ENCODE measurements at regions not wholly inside any gene's neighbourhood (a gene's known extent, or its start where the extent isn't known, plus 50 kb on each side); places are given as distances from the start of the nearest gene placed in this dataset.
"Not testable (repeated sequence)": the region's sequence is repeated elsewhere in the genome, so short reads cannot be mapped to it uniquely, and the experiment has no call there.

DNA sequence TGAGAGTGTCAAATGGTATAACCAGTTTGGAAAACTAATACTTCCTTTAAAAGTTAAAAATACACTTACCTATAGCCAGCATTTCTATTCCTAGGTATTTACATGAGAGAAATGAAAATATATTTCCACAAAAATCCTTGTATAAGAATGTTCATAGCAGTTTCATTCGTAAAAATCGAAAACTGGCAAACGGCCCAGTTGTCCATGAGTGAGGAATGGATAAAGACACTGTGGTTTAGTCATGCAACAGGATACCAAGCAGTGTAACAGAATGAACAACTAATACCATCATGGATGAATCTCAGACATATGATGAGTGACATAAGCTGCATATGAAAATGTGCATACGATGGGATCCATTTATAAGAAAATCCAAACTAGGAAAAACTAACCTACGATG lies 136.7 kb downstream of the MACROH2A1 start:
- no peaks in the 10 kb centered on the region for H3K4me1 ChIP-seq (ENCODE audit: control insufficient read depth, extremely low read depth, insufficient read depth, low read length)
- DNase-seq (ENCODE audit: low read depth, low spot score) (no peak), FAIRE-seq (no peak)
- no peaks in the 10 kb centered on the region for H3K27me3 ChIP-seq (ENCODE audit: control insufficient read depth, extremely low read depth, insufficient read depth, low read length)
- H3K4me3 ChIP-seq (ENCODE audit: control insufficient read depth in 2 of 3, extremely low read depth in 1 of 3, insufficient read depth in 2 of 3, low read depth in 1 of 3, low read length in 3 of 3), result no peak overlapping the region
- no peak overlapping the region for H3K27ac ChIP-seq (ENCODE audit: control insufficient read depth, insufficient read depth, low read length)
- TF ChIP-seq, protein P1, sequence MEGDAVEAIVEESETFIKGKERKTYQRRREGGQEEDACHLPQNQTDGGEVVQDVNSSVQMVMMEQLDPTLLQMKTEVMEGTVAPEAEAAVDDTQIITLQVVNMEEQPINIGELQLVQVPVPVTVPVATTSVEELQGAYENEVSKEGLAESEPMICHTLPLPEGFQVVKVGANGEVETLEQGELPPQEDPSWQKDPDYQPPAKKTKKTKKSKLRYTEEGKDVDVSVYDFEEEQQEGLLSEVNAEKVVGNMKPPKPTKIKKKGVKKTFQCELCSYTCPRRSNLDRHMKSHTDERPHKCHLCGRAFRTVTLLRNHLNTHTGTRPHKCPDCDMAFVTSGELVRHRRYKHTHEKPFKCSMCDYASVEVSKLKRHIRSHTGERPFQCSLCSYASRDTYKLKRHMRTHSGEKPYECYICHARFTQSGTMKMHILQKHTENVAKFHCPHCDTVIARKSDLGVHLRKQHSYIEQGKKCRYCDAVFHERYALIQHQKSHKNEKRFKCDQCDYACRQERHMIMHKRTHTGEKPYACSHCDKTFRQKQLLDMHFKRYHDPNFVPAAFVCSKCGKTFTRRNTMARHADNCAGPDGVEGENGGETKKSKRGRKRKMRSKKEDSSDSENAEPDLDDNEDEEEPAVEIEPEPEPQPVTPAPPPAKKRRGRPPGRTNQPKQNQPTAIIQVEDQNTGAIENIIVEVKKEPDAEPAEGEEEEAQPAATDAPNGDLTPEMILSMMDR (optimal IDR thresholded peaks at IDR 0.05 in 1 of 3, IDR thresholded peaks at IDR 0.05 in 1 of 3, conservative IDR thresholded peaks at IDR 0.05 in 1 of 3; ENCODE audit: extremely low read depth in 1 of 3, insufficient read depth in 2 of 3, low read length in 3 of 3), result no peak
- TF ChIP-seq EZH2 (IDR thresholded peaks at IDR 0.05; ENCODE audit: low read length), result no peak
- H4K20me1 ChIP-seq (ENCODE audit: control insufficient read depth, extremely low read depth, insufficient read depth, low read length), result no peaks in the 10 kb centered on the region
- no peak overlapping the region for H2AFZ ChIP-seq (ENCODE audit: control insufficient read depth, low read length)
- no peak overlapping the region for H3K4me2 ChIP-seq (ENCODE audit: control insufficient read depth, extremely low read depth, insufficient read depth, low read depth, low read length)
- H3K9me1 ChIP-seq (ENCODE audit: control insufficient read depth, extremely low read depth, insufficient read depth, low read length), result no peaks in the 10 kb centered on the region
- H3K9ac ChIP-seq (ENCODE audit: control insufficient read depth, extremely low read depth, insufficient read depth, low read length), result no peak overlapping the region
- H3K36me3 ChIP-seq (ENCODE audit: control insufficient read depth in 2 of 2, extremely low read depth in 1 of 2, insufficient read depth in 2 of 2, low read length in 2 of 2), result no peaks in the 10 kb centered on the region
- dilution Hi-C loops (cut with MboI; ENCODE audit: extremely low pct_ligation_motif_present, low sequenced_read_pairs), result no loop called here
- H3K9me3 ChIP-seq (ENCODE audit: control insufficient read depth, low read depth, low read length), result no peaks in the 10 kb centered on the region
- no peaks in the 10 kb centered on the region for H3K79me2 ChIP-seq (ENCODE audit: control insufficient read depth, insufficient read depth, low read length)

DNA sequence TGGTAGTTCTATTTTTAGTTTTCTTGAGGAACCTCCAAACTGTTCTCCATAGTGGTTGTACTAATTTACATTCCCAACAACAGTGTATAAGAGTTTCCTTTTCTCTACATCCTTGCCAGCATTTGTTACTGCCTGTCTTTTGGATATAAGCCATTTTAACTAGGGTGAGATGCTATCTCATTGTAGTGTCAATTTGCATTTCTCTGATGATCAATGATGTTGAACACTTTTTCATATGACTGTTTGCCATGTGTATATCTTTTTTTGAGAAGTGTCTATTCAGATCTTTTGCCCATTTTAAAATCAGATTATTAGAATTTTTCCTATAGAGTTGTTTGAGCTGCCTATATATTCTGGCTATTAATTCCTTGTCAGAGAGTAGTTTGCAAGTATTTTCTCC lies 138.9 kb downstream of the MACROH2A1 start:
- H3K4me1 ChIP-seq (ENCODE audit: control insufficient read depth, extremely low read depth, insufficient read depth, low read length); FAIRE-seq; H3K27me3 ChIP-seq (ENCODE audit: control insufficient read depth, extremely low read depth, insufficient read depth, low read length); H3K4me3 ChIP-seq (ENCODE audit: control insufficient read depth in 2 of 3, extremely low read depth in 1 of 3, insufficient read depth in 2 of 3, low read depth in 1 of 3, low read length in 3 of 3); DNase-seq (ENCODE audit: low read depth, low spot score); H3K9ac ChIP-seq (ENCODE audit: control insufficient read depth, extremely low read depth, insufficient read depth, low read length); dilution Hi-C loops (cut with MboI; ENCODE audit: extremely low pct_ligation_motif_present, low sequenced_read_pairs); H3K4me2 ChIP-seq (ENCODE audit: control insufficient read depth, extremely low read depth, insufficient read depth, low read depth, low read length); H4K20me1 ChIP-seq (ENCODE audit: control insufficient read depth, extremely low read depth, insufficient read depth, low read length); H3K9me3 ChIP-seq (ENCODE audit: control insufficient read depth, low read depth, low read length); H2AFZ ChIP-seq (ENCODE audit: control insufficient read depth, low read length); H3K27ac ChIP-seq (ENCODE audit: control insufficient read depth, insufficient read depth, low read length); H3K36me3 ChIP-seq (ENCODE audit: control insufficient read depth in 2 of 2, extremely low read depth in 1 of 2, insufficient read depth in 2 of 2, low read length in 2 of 2); H3K9me1 ChIP-seq (ENCODE audit: control insufficient read depth, extremely low read depth, insufficient read depth, low read length); H3K79me2 ChIP-seq (ENCODE audit: control insufficient read depth, insufficient read depth, low read length): not testable (repeated sequence)

DNA sequence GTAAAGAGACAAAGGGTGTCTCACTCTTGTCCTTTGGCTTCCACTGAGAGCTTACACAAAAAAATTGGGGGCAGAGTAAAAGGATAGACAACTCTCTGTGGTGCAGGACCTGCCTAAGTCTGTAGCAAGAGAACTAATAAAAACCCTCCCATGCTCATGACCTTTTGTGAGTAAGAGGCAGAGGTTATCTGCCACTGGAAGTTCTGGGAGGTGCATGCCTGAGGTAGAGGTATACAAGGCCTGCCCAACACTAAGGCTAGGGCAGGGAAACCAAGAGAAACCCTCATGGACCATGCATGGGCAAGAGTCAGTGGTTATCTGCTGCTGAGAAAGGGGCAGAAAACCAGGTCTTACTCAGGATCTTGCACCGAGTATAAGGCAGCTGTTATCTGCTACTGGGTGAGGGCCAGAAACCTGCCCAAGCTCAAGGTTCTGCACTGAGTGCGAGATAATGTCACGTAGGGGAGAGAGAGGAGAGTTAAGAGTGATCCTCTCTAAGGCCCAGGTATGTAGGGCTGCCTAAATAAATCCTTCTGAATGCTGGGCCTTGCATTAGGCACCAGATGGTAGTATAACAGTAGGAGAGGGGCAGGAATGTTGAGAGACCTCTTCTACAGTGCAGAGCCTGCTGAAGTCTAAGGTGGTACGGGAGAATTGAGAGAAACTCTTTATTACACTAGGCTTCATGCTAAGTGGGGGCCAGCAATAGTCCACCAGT lies 143.4 kb downstream of the MACROH2A1 start:
- no peaks in the 10 kb centered on the region for H3K4me1 ChIP-seq (ENCODE audit: control insufficient read depth, extremely low read depth, insufficient read depth, low read length)
- TF ChIP-seq, protein P1 (optimal IDR thresholded peaks at IDR 0.05 in 1 of 3, IDR thresholded peaks at IDR 0.05 in 1 of 3, conservative IDR thresholded peaks at IDR 0.05 in 1 of 3; ENCODE audit: extremely low read depth in 1 of 3, insufficient read depth in 2 of 3, low read length in 3 of 3), result no peak
- TF ChIP-seq EZH2 (IDR thresholded peaks at IDR 0.05; ENCODE audit: low read length), result no peak
- H3K79me2 ChIP-seq (ENCODE audit: control insufficient read depth, insufficient read depth, low read length), result no peaks in the 10 kb centered on the region
- no peak overlapping the region for H3K9ac ChIP-seq (ENCODE audit: control insufficient read depth, extremely low read depth, insufficient read depth, low read length)
- no peaks in the 10 kb centered on the region for H4K20me1 ChIP-seq (ENCODE audit: control insufficient read depth, extremely low read depth, insufficient read depth, low read length)
- DNase-seq (ENCODE audit: low read depth, low spot score) (no peak), FAIRE-seq (no peak)
- no peak overlapping the region for H2AFZ ChIP-seq (ENCODE audit: control insufficient read depth, low read length)
- H3K9me1 ChIP-seq (ENCODE audit: control insufficient read depth, extremely low read depth, insufficient read depth, low read length), result no peaks in the 10 kb centered on the region
- H3K9me3 ChIP-seq (ENCODE audit: control insufficient read depth, low read depth, low read length), result no peaks in the 10 kb centered on the region
- H3K36me3 ChIP-seq (ENCODE audit: control insufficient read depth in 2 of 2, extremely low read depth in 1 of 2, insufficient read depth in 2 of 2, low read length in 2 of 2), result no peaks in the 10 kb centered on the region
- dilution Hi-C loops (cut with MboI; ENCODE audit: extremely low pct_ligation_motif_present, low sequenced_read_pairs), result no loop called here
- H3K27ac ChIP-seq (ENCODE audit: control insufficient read depth, insufficient read depth, low read length), result no peak overlapping the region
- H3K4me2 ChIP-seq (ENCODE audit: control insufficient read depth, extremely low read depth, insufficient read depth, low read depth, low read length), result no peak overlapping the region
- no peak overlapping the region for H3K4me3 ChIP-seq (ENCODE audit: control insufficient read depth in 2 of 3, extremely low read depth in 1 of 3, insufficient read depth in 2 of 3, low read depth in 1 of 3, low read length in 3 of 3)
- H3K27me3 ChIP-seq (ENCODE audit: control insufficient read depth, extremely low read depth, insufficient read depth, low read length), result no peaks in the 10 kb centered on the region
